Lower leg skin (tissue), 4 donors: ENCODE measurements at regions not wholly inside any gene's neighbourhood (a gene's known extent, or its start where the extent isn't known, plus 50 kb on each side); places are given as distances from the start of the nearest gene placed in this dataset.

ENCODE experiments used
- DNase-seq, 2 donors: peaks; one replicate each; pipeline ENCODE4 v3.0.0-alpha.2; 2019; ENCODE audit warnings: low spot score in 2 of 2
- H3K4me3 ChIP-seq: fragments of 200-600 bp; sonication (generic); 2 replicates; pipeline ENCODE4 v1.5.1; 2017; ENCODE audit warnings: mild to moderate bottlenecking, low read depth; ENCODE audit not compliant: poor library complexity, severe bottlenecking
- POLR2A ChIP-seq, 2 donors: fragments of 450-650 bp; IDR thresholded peaks; one replicate each; pipeline ENCODE4 v1.6.1; 2016 to 2017; ENCODE audit warnings: antibody characterized with exemption in 2 of 2, mild to moderate bottlenecking in 1 of 2, moderate library complexity in 1 of 2
- WGBS, 2 donors: methylation state at CpG; one replicate each; pipeline ENCODE4 v1.1.5; 2018; 5-methylcytosine and 5-hydroxymethylcytosine counted together
- intact Hi-C: fragments of 100-400 bp; cut with DNase I; formaldehyde crosslinking; loops from one replicate; pipeline ENCODE4 v1.15.0; 2023; ENCODE audit warnings: low total_unique reads
- TF ChIP-seq, protein P1 (sequence below), 3 donors: fragments of 450-650 bp; IDR thresholded peaks; one replicate each; pipeline ENCODE4 v1.5.1; 2016; ENCODE audit warnings: antibody characterized with exemption in 3 of 3, mild to moderate bottlenecking in 3 of 3, moderate library complexity in 2 of 3

DNA sequence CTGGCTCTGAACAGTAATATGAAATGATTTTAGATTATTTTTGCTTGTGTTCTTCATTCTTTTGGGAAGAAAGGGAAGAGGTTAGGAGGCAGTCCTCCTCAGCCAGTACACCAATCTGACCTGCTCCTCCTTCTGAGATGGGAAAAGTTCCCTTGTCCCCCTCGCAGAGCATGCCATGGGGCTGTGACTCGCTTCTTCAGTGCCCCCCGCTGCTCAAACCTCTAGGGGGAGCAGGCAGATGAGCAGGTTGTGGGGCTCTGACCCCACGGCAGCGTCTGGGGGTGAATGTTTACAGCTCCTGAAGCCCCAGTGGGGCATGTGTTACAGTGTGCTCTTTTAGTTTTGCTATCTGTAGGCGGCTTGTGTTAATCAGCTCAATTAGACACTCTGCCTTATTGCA is 50.9 kb upstream of the KLF9 start:
- intact Hi-C loops = no loop called here
- DNase-seq = no peak
- TF ChIP-seq, protein P1, sequence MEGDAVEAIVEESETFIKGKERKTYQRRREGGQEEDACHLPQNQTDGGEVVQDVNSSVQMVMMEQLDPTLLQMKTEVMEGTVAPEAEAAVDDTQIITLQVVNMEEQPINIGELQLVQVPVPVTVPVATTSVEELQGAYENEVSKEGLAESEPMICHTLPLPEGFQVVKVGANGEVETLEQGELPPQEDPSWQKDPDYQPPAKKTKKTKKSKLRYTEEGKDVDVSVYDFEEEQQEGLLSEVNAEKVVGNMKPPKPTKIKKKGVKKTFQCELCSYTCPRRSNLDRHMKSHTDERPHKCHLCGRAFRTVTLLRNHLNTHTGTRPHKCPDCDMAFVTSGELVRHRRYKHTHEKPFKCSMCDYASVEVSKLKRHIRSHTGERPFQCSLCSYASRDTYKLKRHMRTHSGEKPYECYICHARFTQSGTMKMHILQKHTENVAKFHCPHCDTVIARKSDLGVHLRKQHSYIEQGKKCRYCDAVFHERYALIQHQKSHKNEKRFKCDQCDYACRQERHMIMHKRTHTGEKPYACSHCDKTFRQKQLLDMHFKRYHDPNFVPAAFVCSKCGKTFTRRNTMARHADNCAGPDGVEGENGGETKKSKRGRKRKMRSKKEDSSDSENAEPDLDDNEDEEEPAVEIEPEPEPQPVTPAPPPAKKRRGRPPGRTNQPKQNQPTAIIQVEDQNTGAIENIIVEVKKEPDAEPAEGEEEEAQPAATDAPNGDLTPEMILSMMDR (IDR thresholded peaks at IDR 0.05) = no peak
- TF ChIP-seq POLR2A (IDR thresholded peaks at IDR 0.05) = no peak
- H3K4me3 ChIP-seq = no peak overlapping the region
- 68 to 83% methylated on average over 6 of the region's 6 CpGs for WGBS, 2 donors
